HG03575 (cell line): ENCODE measurements at regions not wholly inside any gene's neighbourhood (a gene's known extent, or its start where the extent isn't known, plus 50 kb on each side); places are given as distances from the start of the nearest gene placed in this dataset.

Experiments
- ATAC-seq: cut with Tn5 transposase; IDR thresholded peaks from one replicate; pipeline ENCODE4 v1.9.1; 2021; ENCODE audit not compliant: unreplicated experiment, insufficient number of reproducible peaks, low FRiP score; ENCODE audit errors: extremely low read depth

- no peak for ATAC-seq
Observed at GRCh38 chr7:24462117-24462516, 111.1 kb upstream of the PALS2 start.

- no peak for ATAC-seq
Observed at GRCh38 chr7:24462984-24463383, 110.3 kb upstream of the PALS2 start.

- ATAC-seq = no peak
Observed at GRCh38 chr7:24463474-24463873, 109.8 kb upstream of the PALS2 start.

DNA sequence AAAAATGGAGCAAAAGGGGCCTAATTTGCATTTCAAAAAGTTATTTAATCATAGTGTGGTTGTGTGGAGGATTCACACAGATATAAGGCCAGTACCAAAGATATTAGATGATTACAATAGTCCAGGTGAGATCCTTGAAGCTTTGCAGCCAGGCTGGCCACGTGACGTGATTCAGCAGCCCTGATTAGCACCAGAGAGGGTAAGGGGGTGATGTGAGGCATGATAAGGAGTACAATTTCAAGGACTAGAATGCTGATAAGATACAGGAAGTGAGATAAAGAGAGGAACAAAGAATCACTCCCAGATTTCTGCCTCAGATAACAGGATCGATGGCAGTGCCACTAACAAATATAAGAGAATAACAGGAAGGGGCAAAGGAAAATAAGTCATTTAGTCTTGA lies 108.4 kb upstream of the PALS2 start:
- no peak for ATAC-seq

DNA sequence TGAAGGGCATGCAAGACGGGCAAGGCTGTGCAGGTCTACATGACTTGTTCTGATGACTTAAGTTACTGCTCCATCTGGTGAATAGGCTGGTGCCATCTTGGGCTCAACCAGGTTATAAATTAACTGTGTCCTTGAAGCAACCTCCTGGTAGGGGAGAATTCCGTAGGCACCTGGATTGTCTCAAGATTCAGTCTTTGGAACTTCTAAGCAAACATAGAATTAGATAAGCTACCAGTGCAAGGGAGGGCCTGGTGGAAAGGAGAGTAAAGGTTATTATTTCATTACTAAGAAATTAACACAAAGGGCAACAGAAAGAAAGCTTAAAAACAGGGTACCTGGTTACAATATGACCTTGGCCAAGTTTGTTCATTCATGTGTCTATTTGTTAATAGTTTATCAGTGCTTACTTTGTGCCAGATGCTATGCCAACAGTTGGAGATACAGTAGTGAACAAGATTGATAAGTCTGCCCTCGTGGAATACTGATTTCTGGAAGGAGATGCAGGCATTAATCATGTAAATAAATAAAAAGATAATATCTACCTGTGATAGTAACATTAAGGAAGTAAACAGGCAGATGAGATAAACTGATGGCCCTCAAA lies 107.0 kb upstream of the PALS2 start:
- ATAC-seq = no peak

- ATAC-seq = no peak
Observed at GRCh38 chr7:24469118-24469517, 104.1 kb upstream of the PALS2 start.

DNA sequence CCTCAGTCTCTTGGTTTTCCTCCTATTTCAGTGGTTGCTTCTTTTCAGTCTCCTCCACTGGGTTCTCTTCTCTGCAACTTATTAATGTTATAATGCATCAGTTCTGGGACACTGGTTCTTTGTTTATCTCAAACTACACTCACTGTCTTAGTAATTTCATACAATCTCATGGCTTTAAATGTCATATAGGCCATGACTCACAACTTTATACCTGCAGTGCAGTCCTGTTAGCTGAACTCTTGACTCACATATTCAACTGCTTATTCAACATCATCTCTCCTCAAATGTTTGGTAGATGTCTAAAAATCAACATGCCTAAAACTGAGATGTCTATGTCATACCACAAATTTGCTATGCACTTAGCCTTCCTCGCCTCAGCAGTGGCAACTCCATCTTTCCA lies 101.2 kb upstream of the PALS2 start:
- no peak for ATAC-seq

DNA sequence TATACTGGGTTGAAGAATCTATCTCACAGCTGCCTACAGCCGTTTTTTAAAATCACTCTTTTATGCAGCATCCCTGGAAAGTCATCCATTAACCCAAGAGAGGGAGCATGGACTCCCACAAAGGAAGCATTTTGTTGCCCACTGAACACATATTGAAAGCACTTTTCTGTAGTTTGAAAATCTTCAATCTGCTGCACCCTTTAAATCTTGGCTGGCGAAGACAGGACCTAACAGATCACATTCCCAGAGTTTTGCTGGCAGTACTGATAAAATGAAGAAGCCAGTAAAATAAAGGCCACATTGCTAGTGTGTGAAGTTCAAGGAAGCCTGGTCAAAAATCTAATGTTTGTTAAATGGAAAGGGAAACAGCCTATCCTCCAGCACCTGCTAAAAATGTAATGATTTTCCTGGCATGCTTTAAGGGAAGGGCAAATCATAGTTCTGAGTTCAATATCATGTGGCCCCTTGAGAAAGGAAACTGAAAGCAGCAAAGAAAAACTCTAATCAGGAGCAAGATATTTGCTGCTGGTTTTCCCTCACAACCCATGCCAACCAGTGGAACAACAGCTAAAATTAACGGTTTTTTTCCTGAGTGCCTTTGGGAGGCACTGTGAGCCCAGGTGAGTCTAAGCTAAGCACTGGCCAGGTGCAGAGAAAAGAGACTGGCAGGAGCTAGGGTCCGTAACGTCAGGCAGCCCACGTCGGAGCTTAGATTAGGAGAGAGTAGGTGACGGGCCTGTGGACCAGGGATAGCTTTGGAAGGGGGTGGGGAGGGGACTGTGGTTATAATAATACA lies 97.9 kb upstream of the PALS2 start:
- no peak for ATAC-seq

- ATAC-seq = no peak
Observed at GRCh38 chr7:24476227-24476626, 97.0 kb upstream of the PALS2 start.

DNA sequence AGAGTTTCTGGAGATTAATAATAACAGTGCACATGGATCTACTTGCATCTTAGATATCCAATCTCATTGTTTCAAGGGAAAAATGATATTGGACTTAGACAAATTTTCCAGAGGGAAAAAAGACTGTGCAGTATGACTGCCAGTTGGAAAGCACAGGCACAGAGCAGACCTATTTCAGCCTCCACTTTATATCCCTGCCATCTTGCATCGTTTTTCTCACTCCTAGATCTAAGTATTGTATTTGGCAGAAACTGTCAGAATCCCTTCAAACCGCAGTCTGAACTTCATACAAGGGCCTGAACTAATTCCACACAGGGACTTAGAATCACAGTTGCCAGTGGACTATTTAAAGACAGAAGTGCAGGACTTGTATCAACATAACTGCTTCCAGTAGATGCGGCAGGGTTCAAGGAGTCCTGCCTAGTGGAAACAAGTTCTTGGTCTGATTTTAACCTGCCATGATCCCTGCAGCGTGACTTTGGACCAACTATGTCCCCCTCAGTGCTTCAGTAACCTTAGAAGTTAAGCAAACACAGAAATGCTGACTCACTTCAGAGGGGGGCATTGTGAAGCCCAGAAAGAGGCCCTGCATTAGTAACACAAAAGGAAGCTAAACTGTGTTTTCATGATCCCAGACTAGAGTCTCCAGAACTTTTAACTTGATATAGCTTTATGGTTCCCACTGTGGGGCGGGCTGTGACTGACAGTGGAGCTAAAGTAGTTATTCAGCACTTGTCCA lies 95.7 kb upstream of the PALS2 start:
- no peak for ATAC-seq

- ATAC-seq = no peak
Observed at GRCh38 chr7:24478137-24478655, 95.1 kb upstream of the PALS2 start.

GRCh38 chr7:24480501-24480900 lies 92.8 kb upstream of the PALS2 start:
- ATAC-seq = no peak

DNA sequence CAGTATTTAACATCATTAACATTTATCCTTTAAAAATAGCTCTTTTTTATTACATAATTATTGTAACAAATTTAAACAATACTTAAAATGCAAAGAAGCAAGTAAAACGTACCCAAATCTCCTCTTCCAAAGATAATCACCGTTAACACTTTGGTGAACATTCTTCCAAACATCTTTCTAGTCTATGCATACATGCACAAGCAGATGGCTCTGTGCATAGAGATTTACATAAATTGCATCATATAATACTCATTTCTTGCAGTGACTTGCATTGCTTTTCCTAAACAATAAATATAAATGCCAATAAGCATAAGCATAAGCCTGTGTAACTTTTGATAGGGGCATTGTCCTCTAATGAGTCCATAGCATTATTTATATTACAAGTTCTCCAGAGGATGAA lies 89.4 kb upstream of the PALS2 start:
- ATAC-seq = no peak

- no peak for ATAC-seq
Observed at GRCh38 chr7:24492576-24492975, 80.7 kb upstream of the PALS2 start.

DNA sequence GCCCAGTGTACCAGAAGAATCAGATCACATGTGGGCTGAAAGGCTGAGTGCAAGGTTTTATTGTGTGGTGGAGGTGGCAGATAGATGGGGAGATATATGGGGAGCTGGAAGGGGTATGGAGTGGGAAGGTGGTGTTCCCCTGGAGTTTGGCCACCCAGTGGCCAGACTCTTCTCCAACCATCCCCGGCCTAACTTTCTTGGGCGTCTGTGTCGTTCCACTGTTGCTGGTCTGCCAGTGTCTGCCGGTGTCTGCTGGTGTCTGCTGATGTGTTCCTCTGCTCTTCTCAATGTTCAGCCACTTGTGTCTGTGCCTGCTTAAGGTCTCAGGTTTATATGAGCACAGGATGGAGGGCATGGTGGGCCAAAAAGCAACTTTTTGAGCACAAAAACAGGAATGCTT lies 78.4 kb upstream of the PALS2 start:
- no peak for ATAC-seq

DNA sequence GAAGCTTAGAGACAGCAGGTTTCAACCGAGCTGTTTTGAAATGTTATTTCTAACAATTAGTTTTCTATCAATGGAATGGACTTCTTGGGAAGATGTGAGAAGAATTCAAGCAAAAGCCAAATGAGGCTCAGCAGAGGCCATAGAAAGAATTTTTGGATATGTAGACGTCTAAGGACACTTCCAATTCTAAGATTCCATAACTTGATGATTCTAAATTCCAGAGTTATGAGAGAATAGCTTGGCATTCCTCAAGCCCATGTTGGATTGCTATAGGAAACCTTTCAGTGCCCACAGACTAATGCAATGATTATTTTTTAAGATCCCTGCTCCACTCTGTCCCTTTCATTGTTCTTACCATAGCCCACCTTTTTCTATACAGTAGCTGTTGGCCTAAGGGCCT lies 77.2 kb upstream of the PALS2 start:
- no peak for ATAC-seq

- ATAC-seq = no peak
Observed at GRCh38 chr7:24498439-24498838, 74.8 kb upstream of the PALS2 start.

DNA sequence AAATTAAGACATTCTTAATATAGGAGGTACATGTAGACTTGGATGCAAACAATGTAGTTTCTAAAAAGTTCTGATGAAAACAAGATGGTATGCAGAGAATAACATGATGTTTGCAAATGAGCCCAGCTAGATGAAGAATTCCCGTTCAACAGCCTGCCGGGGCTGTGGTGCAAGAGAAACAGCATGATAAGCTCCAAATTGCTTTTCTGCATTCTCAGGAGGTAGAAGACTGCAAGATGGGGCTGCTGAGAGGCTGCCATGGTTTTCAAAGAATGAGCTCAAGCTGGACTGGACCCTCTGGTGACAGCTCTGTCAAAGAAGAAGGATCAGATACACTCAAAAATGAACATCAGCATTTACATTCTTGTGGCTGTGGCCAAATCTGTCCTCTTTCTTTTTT lies 73.4 kb upstream of the PALS2 start:
- ATAC-seq = no peak

DNA sequence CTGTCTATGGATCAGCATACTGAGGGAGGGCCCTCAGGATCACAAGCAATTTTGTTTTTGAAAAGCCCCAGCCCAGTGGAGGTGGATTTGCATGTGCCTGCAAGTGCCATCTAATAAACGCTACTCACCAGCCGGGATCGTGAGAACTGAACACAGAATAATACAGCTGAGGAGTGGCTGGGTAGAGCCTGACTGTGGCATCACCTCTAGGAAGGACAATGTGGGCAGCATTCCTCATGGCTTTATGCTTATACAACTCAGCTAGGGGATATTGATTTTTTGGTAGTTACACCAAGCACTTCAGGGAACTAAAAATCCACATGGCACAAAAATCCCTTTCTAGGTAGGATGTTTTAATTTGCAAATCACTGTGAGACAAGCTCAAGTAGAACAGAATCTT lies 72.7 kb upstream of the PALS2 start:
- ATAC-seq = no peak

- no peak for ATAC-seq
Observed at GRCh38 chr7:24501009-24501408, 72.2 kb upstream of the PALS2 start.
